MCF 10A (cell line): ENCODE measurements at regions not wholly inside any gene's neighbourhood (a gene's known extent, or its start where the extent isn't known, plus 50 kb on each side); places are given as distances from the start of the nearest gene placed in this dataset.

ENCODE experiments used
- BruUV-seq: library from RNA; stranded (reverse); fragments of 400-500 nt; replicated peaks from 2 replicates; lab custom pipeline; 2021; lab: Mats Ljungman, UMichigan
- CTCF ChIA-PET: fragments of 300-600 bp; sonication (Branson Sonifier 250); formaldehyde crosslinking; extraction: SDS; loops from one replicate; lab custom pipeline; 2021; ENCODE audit warnings: antibody characterized with exemption, inconsistent platforms; lab: Yijun Ruan, JAX
- POLR2A ChIA-PET: fragments of 300-600, 350-650 bp; sonication (Branson Sonifier 250); formaldehyde crosslinking; extraction: SDS; loops from one replicate; lab custom pipeline; 2020; ENCODE audit warnings: antibody characterized with exemption, inconsistent platforms; lab: Yijun Ruan, JAX
- DNase-seq: peaks from one replicate; pipeline ENCODE4 v3.0.0-alpha.2; 2018; ENCODE audit not compliant: unreplicated experiment
- H3K27ac Mint-ChIP-seq: one replicate; pipeline ENCODE4 v1.8.0; 2022; ENCODE audit warnings: mild to moderate bottlenecking, low read depth, mixed read lengths; ENCODE audit not compliant: unreplicated experiment
- H3K27me3 Mint-ChIP-seq: one replicate; pipeline ENCODE4 v1.8.0; 2022; ENCODE audit warnings: mixed read lengths; ENCODE audit not compliant: insufficient read depth, unreplicated experiment
- H3K36me3 Mint-ChIP-seq: one replicate; pipeline ENCODE4 v1.8.0; 2022; ENCODE audit warnings: mild to moderate bottlenecking, moderate library complexity, mixed read lengths; ENCODE audit not compliant: insufficient read depth, unreplicated experiment
- H3K4me1 Mint-ChIP-seq: one replicate; pipeline ENCODE4 v1.8.0; 2022; ENCODE audit warnings: mixed read lengths; ENCODE audit not compliant: insufficient read depth, unreplicated experiment
- H3K4me3 Mint-ChIP-seq: one replicate; pipeline ENCODE4 v1.8.0; 2022; ENCODE audit warnings: mild to moderate bottlenecking, moderate library complexity, mixed read lengths; ENCODE audit not compliant: unreplicated experiment
- H3K9me3 Mint-ChIP-seq: one replicate; pipeline ENCODE4 v1.8.0; 2022; ENCODE audit warnings: mixed read lengths; ENCODE audit not compliant: unreplicated experiment
- CTCF ChIP-seq: fragments of 200-600 bp; IDR thresholded peaks from one replicate; pipeline ENCODE4 v1.8.0; 2022; ENCODE audit warnings: antibody characterized with exemption, mild to moderate bottlenecking; ENCODE audit not compliant: unreplicated experiment
- intact Hi-C: fragments of 100-400 bp; cut with micrococcal nuclease; formaldehyde crosslinking; loops from 2 replicates; pipeline ENCODE4 v1.14.1; 2022

- CTCF ChIA-PET, result no interaction called here
- H3K9me3 Mint-ChIP-seq, result no peaks in the 10 kb centered on the region
- H3K4me1 Mint-ChIP-seq, result no peaks in the 10 kb centered on the region
- intact Hi-C loops, result no loop called here
- TF ChIP-seq CTCF, result no peak
- H3K27ac Mint-ChIP-seq, result no peak overlapping the region
- BruUV-seq, result no TSS peak
- H3K27me3 Mint-ChIP-seq, result no peaks in the 10 kb centered on the region
- H3K4me3 Mint-ChIP-seq, result no peak overlapping the region
- POLR2A ChIA-PET, result no interaction called here
- no peak for DNase-seq
- no peaks in the 10 kb centered on the region for H3K36me3 Mint-ChIP-seq
Observed at GRCh38 chr13:47407808-47408207, 511.0 kb upstream of the HTR2A start.

DNA sequence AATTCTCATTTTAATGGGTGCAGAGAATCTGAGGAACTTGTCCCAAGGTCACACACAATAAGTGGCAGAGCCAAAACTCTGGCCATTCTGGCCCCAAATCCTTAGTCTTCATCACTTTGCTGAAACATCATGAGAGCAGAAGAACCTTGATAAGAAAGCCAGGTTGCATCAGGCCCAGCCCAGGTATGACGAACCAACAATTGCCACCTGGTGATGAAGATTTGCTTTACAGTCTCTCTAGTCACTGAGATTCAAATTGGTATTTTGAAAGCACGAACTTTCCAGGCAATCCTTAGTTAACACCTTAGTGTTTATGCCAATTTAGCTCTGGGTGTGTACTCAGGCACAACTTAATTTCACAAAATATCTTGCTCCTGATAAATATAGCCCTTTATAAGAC lies 502.7 kb upstream of the HTR2A start:
- CTCF ChIA-PET, result no interaction called here
- intact Hi-C loops, result no loop called here

DNA sequence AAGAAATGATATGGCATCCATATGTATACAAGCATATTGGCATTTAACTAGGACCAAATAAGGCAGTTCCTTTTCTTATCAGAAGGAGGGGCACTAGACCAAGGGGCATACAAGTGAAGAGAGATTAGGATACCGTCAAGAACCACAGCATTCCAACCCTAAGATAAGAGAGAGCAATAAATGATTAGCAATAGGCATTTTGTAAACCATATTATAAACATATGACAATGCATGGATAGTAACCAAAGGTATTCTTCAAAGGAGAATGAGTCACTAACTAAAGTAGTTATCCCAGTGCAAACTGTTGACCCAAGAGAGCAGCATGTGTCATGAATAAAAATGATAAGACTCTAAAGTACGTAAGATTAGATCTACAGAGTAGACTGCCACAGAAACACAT lies 500.9 kb upstream of the HTR2A start:
- Mint-ChIP-seq H3K4me3 (no peak overlapping the region), H3K9me3 (no peaks in the 10 kb centered on the region), H3K27me3 (no peaks in the 10 kb centered on the region), H3K4me1 (peaks cover 7% of the 10 kb centered on the region), H3K27ac (no peak overlapping the region), H3K36me3 (no peaks in the 10 kb centered on the region)
- no peak for TF ChIP-seq CTCF
- intact Hi-C loops, result no loop called here
- ChIA-PET POLR2A (interaction anchor here (1.0 kb wide), 1 partner anchor 9 kb away, joined by 4 read pairs; no protein-coding TSS in a partner anchor), CTCF (interaction anchor here (0.6 kb wide), 1 partner anchor 9 kb away, joined by 3 read pairs; no protein-coding TSS in a partner anchor)
- BruUV-seq, result no TSS peak
- DNase-seq, result peak; percentile 21

More for the DNA sequence above, 502.7 kb upstream of the HTR2A start:
- DNase-seq, result no peak
- Mint-ChIP-seq H3K9me3 (no peaks in the 10 kb centered on the region), H3K27ac (no peak overlapping the region), H3K4me1 (peaks cover 7% of the 10 kb centered on the region), H3K4me3 (no peak overlapping the region), H3K27me3 (no peaks in the 10 kb centered on the region), H3K36me3 (no peaks in the 10 kb centered on the region)
- BruUV-seq, result no TSS peak
- POLR2A ChIA-PET, result no interaction called here
- TF ChIP-seq CTCF, result no peak

DNA sequence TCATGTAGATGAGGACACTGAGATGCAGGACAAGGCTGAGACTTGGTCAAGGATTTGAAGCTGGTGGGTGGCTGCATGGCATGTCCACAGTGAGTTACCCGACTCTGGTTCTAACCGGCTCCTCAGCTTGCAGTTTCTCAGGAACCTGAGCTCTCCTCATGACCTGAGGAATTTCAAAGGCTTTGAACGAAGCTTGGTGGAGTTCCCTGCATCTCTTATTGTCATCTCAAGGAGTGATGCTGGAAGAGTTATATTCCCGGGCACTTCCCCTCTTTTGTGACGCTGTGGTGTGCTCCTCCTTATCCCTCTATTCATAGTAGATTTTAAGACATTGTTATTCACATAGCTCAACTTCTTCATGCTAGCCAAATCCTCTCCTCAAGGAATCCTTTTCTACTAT lies 500.1 kb upstream of the HTR2A start:
- intact Hi-C loops, result no loop called here
- no peak for DNase-seq
- Mint-ChIP-seq H3K4me3 (no peak overlapping the region), H3K27me3 (no peaks in the 10 kb centered on the region), H3K9me3 (peaks cover 4% of the 10 kb centered on the region), H3K4me1 (peaks cover 7% of the 10 kb centered on the region), H3K27ac (no peak overlapping the region), H3K36me3 (no peaks in the 10 kb centered on the region)
- TF ChIP-seq CTCF, result no peak
- no TSS peak for BruUV-seq
- CTCF ChIA-PET, result interaction anchor here (0.6 to 0.9 kb wide), 3 partner anchors 10 to 519 kb away, joined by 3 read pairs; no protein-coding TSS in a partner anchor
- POLR2A ChIA-PET, result no interaction called here
